SK-N-SH (cell line): ENCODE measurements at regions not wholly inside any gene's neighbourhood (a gene's known extent, or its start where the extent isn't known, plus 50 kb on each side); places are given as distances from the start of the nearest gene placed in this dataset.

Experiments used
- CHD2 ChIP-seq: fragments of 150-350 bp; IDR thresholded peaks from 2 replicates; pipeline ENCODE4 v1.6.1; 2018; ENCODE audit warnings: low read length; ENCODE audit not compliant: partially characterized antibody
- CTCF ChIP-seq: fragments of 200-600 bp; sonication (generic); IDR thresholded peaks from 2 replicates; pipeline ENCODE4 v1.6.1; 2017; ENCODE audit warnings: antibody characterized with exemption, mild to moderate bottlenecking, moderate library complexity
- EP300 ChIP-seq, 2 experiments: IDR thresholded peaks; 2 replicates each; pipeline versions ENCODE4 v1.4.0 to v1.6.1; 2012; ENCODE audit warnings: borderline replicate concordance in 1 of 2, low read depth in 1 of 2, low read length in 1 of 2
- EZH2phosphoT487 ChIP-seq: fragments of 200-600 bp; sonication (generic); IDR thresholded peaks from 2 replicates; pipeline ENCODE4 v1.6.1; 2017; ENCODE audit warnings: low read depth, mixed run types, mild to moderate bottlenecking, antibody characterized with exemption, moderate library complexity, borderline replicate concordance
- FOSL2 ChIP-seq: IDR thresholded peaks from 2 replicates; pipeline ENCODE4 v1.4.0; 2012; ENCODE audit warnings: low read depth, mild to moderate bottlenecking, moderate library complexity, borderline replicate concordance
- FOXM1 ChIP-seq: IDR thresholded peaks from 2 replicates; pipeline ENCODE4 v1.4.0; 2012; ENCODE audit warnings: low read depth, mild to moderate bottlenecking
- MAX ChIP-seq: IDR thresholded peaks from 2 replicates; pipeline ENCODE4 v1.4.0; 2012; ENCODE audit warnings: low read depth
- POLR2AphosphoS5 ChIP-seq: IDR thresholded peaks from 2 replicates; pipeline ENCODE4 v1.6.1; 2012; ENCODE audit warnings: low read depth, low read length
- RFX5 ChIP-seq: IDR thresholded peaks from 2 replicates; pipeline ENCODE4 v1.6.1; 2012; ENCODE audit warnings: mild to moderate bottlenecking, improper control_type of control experiment, low read length
- RXRA ChIP-seq: IDR thresholded peaks from 2 replicates; pipeline ENCODE4 v1.4.0; 2012; ENCODE audit warnings: low read depth, mild to moderate bottlenecking, borderline replicate concordance
- SIN3A ChIP-seq: IDR thresholded peaks from 2 replicates; pipeline ENCODE4 v1.6.1; 2012; ENCODE audit warnings: low read depth, mild to moderate bottlenecking, low read length, moderate library complexity, borderline replicate concordance
- TAF1 ChIP-seq: IDR thresholded peaks from 2 replicates; pipeline ENCODE4 v1.6.1; 2012; ENCODE audit warnings: low read depth, mild to moderate bottlenecking, low read length, moderate library complexity, borderline replicate concordance
- TEAD4 ChIP-seq: IDR thresholded peaks from 2 replicates; pipeline ENCODE4 v1.4.0; 2012; ENCODE audit warnings: mild to moderate bottlenecking, borderline replicate concordance; ENCODE audit not compliant: insufficient read depth
- YY1 ChIP-seq: IDR thresholded peaks from 2 replicates; pipeline ENCODE4 v1.4.0; 2012; ENCODE audit warnings: low read depth, mild to moderate bottlenecking

- TF ChIP-seq MAX: no peak
- TF ChIP-seq CTCF: no peak
- TF ChIP-seq SIN3A: no peak
- no peak for TF ChIP-seq EP300 (IDR thresholded peaks at IDR 0.05; ENCODE audit: borderline replicate concordance in 1 of 2, low read depth in 1 of 2, low read length in 1 of 2)
- TF ChIP-seq RXRA: no peak
- TF ChIP-seq TAF1: no peak
- no peak for TF ChIP-seq RFX5
- no peak for TF ChIP-seq YY1
- no peak for TF ChIP-seq TEAD4
- TF ChIP-seq FOSL2: no peak
- no peak for TF ChIP-seq FOXM1
- TF ChIP-seq CHD2: no peak
- TF ChIP-seq POLR2AphosphoS5: no peak
- no peak for TF ChIP-seq EZH2phosphoT487
Observed at GRCh38 chr15:97688886-97689285, 271.6 kb upstream of the ARRDC4 start.
